ENCODE measurements at regions not wholly inside any gene's neighbourhood (a gene's known extent, or its start where the extent isn't known, plus 50 kb on each side); places are given as distances from the start of the nearest gene placed in this dataset.

DNA sequence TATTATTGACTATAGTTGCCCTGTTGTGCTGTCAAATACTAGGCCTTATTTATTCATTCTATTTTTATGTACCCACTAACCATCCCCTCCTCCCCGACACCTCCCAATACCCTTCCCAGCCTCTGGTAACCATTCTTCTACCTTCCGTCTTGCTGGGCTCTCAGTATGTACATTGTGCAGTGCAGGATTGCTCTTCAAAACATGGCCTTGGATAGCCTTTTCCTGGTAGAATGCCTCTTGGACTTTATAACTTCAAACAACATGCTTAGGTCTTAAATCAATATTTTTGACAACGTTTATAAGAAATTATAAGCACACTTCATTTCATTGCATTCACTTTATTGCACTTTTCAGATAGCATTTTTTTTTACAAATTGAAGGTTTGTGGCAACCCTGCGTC is 172.6 kb upstream of the ACTBL2 start (continued):
- TF ChIP-seq ZBTB33 (IDR thresholded peaks at IDR 0.05) (no peak), RXRA (IDR thresholded peaks at IDR 0.05) (peak; percentile 15 to 25)

GRCh38 chr5:57653636-57654290 is 171.2 kb upstream of the ACTBL2 start:
- Histone ChIP-seq H3K4me1 (ENCODE audit: control insufficient read depth in 4 of 4, insufficient read depth in 4 of 4, low read length in 3 of 4) (peaks cover 0 to 32% (median 10%) of the 10 kb centered on the region in 4 donors), H3K4me3 (ENCODE audit: low read depth in 1 of 3, low read length in 3 of 3) (no peak overlapping the region), H3K9me3 (ENCODE audit: control insufficient read depth in 4 of 4, low read length in 3 of 4) (no peaks in the 10 kb centered on the region), H3K9ac (ENCODE audit: low read depth in 1 of 2, low read length in 2 of 2) (peak overlapping the region in 1 of 2 donors; percentile 10), H3K27ac (ENCODE audit: low read depth in 1 of 2, low read length in 2 of 2) (peak overlapping the region in 1 of 2 donors; percentile 68), H3K27me3 (ENCODE audit: control insufficient read depth in 4 of 4, insufficient read depth in 4 of 4, low read length in 3 of 4) (no peaks in the 10 kb centered on the region), H3K36me3 (ENCODE audit: control insufficient read depth in 4 of 4, insufficient read depth in 3 of 4, low read depth in 1 of 4, low read length in 3 of 4) (peaks cover 0 to 5% (median 0%) of the 10 kb centered on the region in 4 donors)
- 62% methylated on average over 3 of the region's 3 CpGs for WGBS
- no peak for DNase-seq (ENCODE audit: low spot score)
- TF ChIP-seq TAF1 (conservative IDR thresholded peaks at IDR 0.05), result no peak
- TF ChIP-seq YY1 (IDR thresholded peaks at IDR 0.05), result no peak
- TF ChIP-seq GABPA (IDR thresholded peaks at IDR 0.05 in 1 of 2, conservative IDR thresholded peaks at IDR 0.05 in 1 of 2), result no peak
- TF ChIP-seq SP1 (IDR thresholded peaks at IDR 0.05), result no peak
- TF ChIP-seq MAX (IDR thresholded peaks at IDR 0.05), result no peak
- no peak for TF ChIP-seq JUND (IDR thresholded peaks at IDR 0.05)
- no peak for TF ChIP-seq RAD21 (IDR thresholded peaks at IDR 0.05)
- TF ChIP-seq, protein P1, sequence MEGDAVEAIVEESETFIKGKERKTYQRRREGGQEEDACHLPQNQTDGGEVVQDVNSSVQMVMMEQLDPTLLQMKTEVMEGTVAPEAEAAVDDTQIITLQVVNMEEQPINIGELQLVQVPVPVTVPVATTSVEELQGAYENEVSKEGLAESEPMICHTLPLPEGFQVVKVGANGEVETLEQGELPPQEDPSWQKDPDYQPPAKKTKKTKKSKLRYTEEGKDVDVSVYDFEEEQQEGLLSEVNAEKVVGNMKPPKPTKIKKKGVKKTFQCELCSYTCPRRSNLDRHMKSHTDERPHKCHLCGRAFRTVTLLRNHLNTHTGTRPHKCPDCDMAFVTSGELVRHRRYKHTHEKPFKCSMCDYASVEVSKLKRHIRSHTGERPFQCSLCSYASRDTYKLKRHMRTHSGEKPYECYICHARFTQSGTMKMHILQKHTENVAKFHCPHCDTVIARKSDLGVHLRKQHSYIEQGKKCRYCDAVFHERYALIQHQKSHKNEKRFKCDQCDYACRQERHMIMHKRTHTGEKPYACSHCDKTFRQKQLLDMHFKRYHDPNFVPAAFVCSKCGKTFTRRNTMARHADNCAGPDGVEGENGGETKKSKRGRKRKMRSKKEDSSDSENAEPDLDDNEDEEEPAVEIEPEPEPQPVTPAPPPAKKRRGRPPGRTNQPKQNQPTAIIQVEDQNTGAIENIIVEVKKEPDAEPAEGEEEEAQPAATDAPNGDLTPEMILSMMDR (IDR thresholded peaks at IDR 0.05; ENCODE audit: low read depth, low read length, missing input control), result no peak
- TF ChIP-seq ZBTB33 (IDR thresholded peaks at IDR 0.05), result no peak
- TF ChIP-seq, protein P2, sequence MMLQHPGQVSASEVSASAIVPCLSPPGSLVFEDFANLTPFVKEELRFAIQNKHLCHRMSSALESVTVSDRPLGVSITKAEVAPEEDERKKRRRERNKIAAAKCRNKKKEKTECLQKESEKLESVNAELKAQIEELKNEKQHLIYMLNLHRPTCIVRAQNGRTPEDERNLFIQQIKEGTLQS (IDR thresholded peaks at IDR 0.05), result no peak
- TF ChIP-seq FOXA1 (IDR thresholded peaks at IDR 0.05), result no peak
- no peak for TF ChIP-seq FOXA2 (IDR thresholded peaks at IDR 0.05)
- no peak for TF ChIP-seq HNF4G (IDR thresholded peaks at IDR 0.05)
- TF ChIP-seq REST (IDR thresholded peaks at IDR 0.05), result no peak
- TF ChIP-seq EGR1 (IDR thresholded peaks at IDR 0.05; ENCODE audit: low read depth in 2 of 2), result no peak
- TF ChIP-seq RXRA (IDR thresholded peaks at IDR 0.05), result no peak
- TF ChIP-seq NR2F2 (IDR thresholded peaks at IDR 0.05), result no peak

Data from liver (tissue), 8 donors.